ENCODE measurements at regions not wholly inside any gene's neighbourhood (a gene's known extent, or its start where the extent isn't known, plus 50 kb on each side); places are given as distances from the start of the nearest gene placed in this dataset.
"Not testable (repeated sequence)": the region's sequence is repeated elsewhere in the genome, so short reads cannot be mapped to it uniquely, and the experiment has no call there.

- not testable (repeated sequence) for DNase-seq
Measured at GRCh38 chr7:114076392-114077157, 157.8 kb upstream of the PPP1R3A start.

GRCh38 chr7:114073701-114074100, 154.9 kb upstream of the PPP1R3A start:
- DNase-seq: no peak

- no peak for DNase-seq
Measured at GRCh38 chr7:114070246-114070645, 151.4 kb upstream of the PPP1R3A start.

GRCh38 chr7:114062810-114063209, 144.0 kb upstream of the PPP1R3A start:
- DNase-seq: no peak

- DNase-seq: no peak
Measured at GRCh38 chr7:114051871-114052331, 133.1 kb upstream of the PPP1R3A start.

- no peak for DNase-seq
Measured at GRCh38 chr7:114050571-114050970, 131.8 kb upstream of the PPP1R3A start.

- DNase-seq: peak; percentile 49
Measured at GRCh38 chr7:114048386-114049235, 129.8 kb upstream of the PPP1R3A start.

GRCh38 chr7:114047889-114048288, 129.1 kb upstream of the PPP1R3A start:
- no peak for DNase-seq

- DNase-seq: no peak
Measured at GRCh38 chr7:114033475-114033874, 114.7 kb upstream of the PPP1R3A start.

- DNase-seq: peak; percentile 74
Measured at GRCh38 chr7:114026486-114027089, 107.8 kb upstream of the PPP1R3A start.

- peak; percentile 66 for DNase-seq
Measured at GRCh38 chr7:114021135-114021534, 102.3 kb upstream of the PPP1R3A start.

GRCh38 chr7:114008696-114009095, 89.9 kb upstream of the PPP1R3A start:
- no peak for DNase-seq

GRCh38 chr7:114007386-114007785, 88.6 kb upstream of the PPP1R3A start:
- DNase-seq: no peak

- no peak for DNase-seq
Measured at GRCh38 chr7:113998934-113999333, 80.1 kb upstream of the PPP1R3A start.

GRCh38 chr7:113996405-113996804, 77.6 kb upstream of the PPP1R3A start:
- no peak for DNase-seq

- DNase-seq: no peak
Measured at GRCh38 chr7:113986216-113986615, 67.4 kb upstream of the PPP1R3A start.

GRCh38 chr7:113976508-113976907, 57.7 kb upstream of the PPP1R3A start:
- no peak for DNase-seq

- DNase-seq: peak; percentile 20
Measured at GRCh38 chr7:113968713-113969112, 49.9 kb upstream of the PPP1R3A start.
